Large intestine (tissue), 3 donors: ENCODE measurements at regions not wholly inside any gene's neighbourhood (a gene's known extent, or its start where the extent isn't known, plus 50 kb on each side); places are given as distances from the start of the nearest gene placed in this dataset.
"Not testable (repeated sequence)": the region's sequence is repeated elsewhere in the genome, so short reads cannot be mapped to it uniquely, and the experiment has no call there.

Experiments
- DNase-seq, 2 donors: peaks; one replicate each; pipeline versions ENCODE4 v3.0.0 to v3.0.0-alpha.2; 2013
- H3K27ac ChIP-seq: one replicate; pipeline ENCODE4 v1.5.1; 2013; ENCODE audit warnings: low read length
- H3K27me3 ChIP-seq: 2 replicates; pipeline ENCODE4 v1.6.1; 2013; ENCODE audit warnings: low read length; ENCODE audit not compliant: control insufficient read depth, insufficient read depth
- H3K36me3 ChIP-seq: 2 replicates; pipeline ENCODE4 v1.6.1; 2013; ENCODE audit warnings: low read length; ENCODE audit not compliant: control insufficient read depth, insufficient read depth
- H3K4me1 ChIP-seq: one replicate; pipeline ENCODE4 v1.6.1; 2013; ENCODE audit warnings: low read length; ENCODE audit not compliant: control insufficient read depth, insufficient read depth
- H3K4me3 ChIP-seq: one replicate; pipeline ENCODE4 v1.5.1; 2013; ENCODE audit warnings: low read length
- H3K9me3 ChIP-seq: one replicate; pipeline ENCODE4 v1.6.1; 2013; ENCODE audit warnings: mild to moderate bottlenecking, low read depth, low read length, moderate library complexity; ENCODE audit not compliant: control insufficient read depth
- WGBS: methylation state at CpG from one replicate; pipeline ENCODE4 v1.1.5; 2013; ENCODE audit warnings: low lambda C conversion rate; ENCODE audit not compliant: insufficient coverage; 5-methylcytosine and 5-hydroxymethylcytosine counted together

- no peaks in the 10 kb centered on the region for H3K36me3 ChIP-seq
- no peak overlapping the region for H3K4me3 ChIP-seq
- WGBS: 20% methylated on average over 1 of the region's 2 CpGs
- no peaks in the 10 kb centered on the region for H3K4me1 ChIP-seq
- H3K27ac ChIP-seq: no peak overlapping the region
- DNase-seq: no peak
- no peaks in the 10 kb centered on the region for H3K9me3 ChIP-seq
- no peaks in the 10 kb centered on the region for H3K27me3 ChIP-seq
Measured at GRCh38 chr9:19634881-19635280, 154.0 kb downstream of the SLC24A2 start.

- H3K4me1 ChIP-seq: no peaks in the 10 kb centered on the region
- H3K4me3 ChIP-seq: no peak overlapping the region
- H3K27me3 ChIP-seq: no peaks in the 10 kb centered on the region
- H3K36me3 ChIP-seq: no peaks in the 10 kb centered on the region
- no peak overlapping the region for H3K27ac ChIP-seq
- H3K9me3 ChIP-seq: no peaks in the 10 kb centered on the region
- WGBS: 80% methylated on average over 1 of the region's 3 CpGs
- no peak for DNase-seq
Measured at GRCh38 chr9:19631181-19631580, 157.7 kb downstream of the SLC24A2 start.

GRCh38 chr9:19630760-19631159 is 158.1 kb downstream of the SLC24A2 start:
- Histone ChIP-seq H3K36me3 (no peaks in the 10 kb centered on the region), H3K9me3 (no peaks in the 10 kb centered on the region), H3K27me3 (no peaks in the 10 kb centered on the region), H3K4me1 (no peaks in the 10 kb centered on the region), H3K27ac (no peak overlapping the region), H3K4me3 (no peak overlapping the region)
- no CpG with 5 or more reads among the region's 4 CpGs for WGBS
- DNase-seq: no peak

- Histone ChIP-seq H3K27me3 (no peaks in the 10 kb centered on the region), H3K36me3 (no peaks in the 10 kb centered on the region), H3K27ac (no peak overlapping the region), H3K9me3 (no peaks in the 10 kb centered on the region), H3K4me3 (no peak overlapping the region), H3K4me1 (no peaks in the 10 kb centered on the region)
- 38% methylated on average over 1 of the region's 3 CpGs for WGBS
- DNase-seq: no peak
Measured at GRCh38 chr9:19629488-19629887, 159.3 kb downstream of the SLC24A2 start.

- H3K36me3 ChIP-seq, DNase-seq, H3K4me1 ChIP-seq, H3K4me3 ChIP-seq, H3K27me3 ChIP-seq, H3K9me3 ChIP-seq, H3K27ac ChIP-seq: not testable (repeated sequence)
- WGBS: no CpG with 5 or more reads among the region's 1 CpG
Measured at GRCh38 chr9:19625426-19625825, 163.4 kb downstream of the SLC24A2 start.

- WGBS: no CpG with 5 or more reads among the region's 3 CpGs
- Histone ChIP-seq H3K36me3 (no peaks in the 10 kb centered on the region), H3K4me3 (no peak overlapping the region), H3K27me3 (no peaks in the 10 kb centered on the region), H3K9me3 (no peaks in the 10 kb centered on the region), H3K27ac (no peak overlapping the region), H3K4me1 (no peaks in the 10 kb centered on the region)
- DNase-seq: no peak
Measured at GRCh38 chr9:19624519-19624918, 164.3 kb downstream of the SLC24A2 start.

- WGBS: no CpG with 5 or more reads among the region's 4 CpGs
- Histone ChIP-seq H3K4me1 (no peaks in the 10 kb centered on the region), H3K27ac (no peak overlapping the region), H3K4me3 (no peak overlapping the region), H3K9me3 (no peaks in the 10 kb centered on the region), H3K36me3 (no peaks in the 10 kb centered on the region), H3K27me3 (no peaks in the 10 kb centered on the region)
- DNase-seq: no peak
Measured at GRCh38 chr9:19623941-19624340, 164.9 kb downstream of the SLC24A2 start.

- Histone ChIP-seq H3K36me3 (no peaks in the 10 kb centered on the region), H3K9me3 (no peaks in the 10 kb centered on the region), H3K27ac (no peak overlapping the region), H3K4me3 (no peak overlapping the region), H3K27me3 (no peaks in the 10 kb centered on the region), H3K4me1 (no peaks in the 10 kb centered on the region)
- DNase-seq: no peak
- no CpG with 5 or more reads among the region's 4 CpGs for WGBS
Measured at GRCh38 chr9:19620326-19620725, 168.5 kb downstream of the SLC24A2 start.

DNA sequence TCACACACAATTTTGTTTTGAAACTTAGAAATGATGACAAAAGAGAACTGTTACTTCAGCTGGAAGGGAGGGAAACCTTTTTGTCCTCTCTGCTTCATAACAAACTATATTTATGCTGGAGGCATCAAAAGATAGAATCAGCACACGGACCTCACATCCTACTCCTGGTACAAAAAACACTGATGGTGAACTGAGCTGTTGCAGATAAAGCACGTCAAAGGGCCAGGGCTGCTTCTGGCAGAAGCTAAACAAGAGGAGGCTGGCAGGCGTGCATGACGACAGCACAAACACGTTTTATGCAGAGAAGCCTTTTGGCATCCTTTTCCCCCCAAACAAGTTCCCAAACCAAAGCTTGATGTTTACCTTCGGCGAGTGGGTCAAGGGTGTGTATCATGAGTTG is 169.6 kb downstream of the SLC24A2 start:
- H3K9me3 ChIP-seq: no peaks in the 10 kb centered on the region
- H3K4me1 ChIP-seq: no peaks in the 10 kb centered on the region
- H3K27me3 ChIP-seq: no peaks in the 10 kb centered on the region
- DNase-seq: no peak
- no CpG with 5 or more reads among the region's 7 CpGs for WGBS
- no peak overlapping the region for H3K4me3 ChIP-seq
- H3K36me3 ChIP-seq: no peaks in the 10 kb centered on the region
- no peak overlapping the region for H3K27ac ChIP-seq

GRCh38 chr9:19618816-19619215 is 170.0 kb downstream of the SLC24A2 start:
- DNase-seq: no peak
- WGBS: 60% methylated on average over 1 of the region's 2 CpGs
- Histone ChIP-seq H3K27ac (no peak overlapping the region), H3K27me3 (no peaks in the 10 kb centered on the region), H3K9me3 (no peaks in the 10 kb centered on the region), H3K4me1 (no peaks in the 10 kb centered on the region), H3K36me3 (no peaks in the 10 kb centered on the region), H3K4me3 (no peak overlapping the region)

DNA sequence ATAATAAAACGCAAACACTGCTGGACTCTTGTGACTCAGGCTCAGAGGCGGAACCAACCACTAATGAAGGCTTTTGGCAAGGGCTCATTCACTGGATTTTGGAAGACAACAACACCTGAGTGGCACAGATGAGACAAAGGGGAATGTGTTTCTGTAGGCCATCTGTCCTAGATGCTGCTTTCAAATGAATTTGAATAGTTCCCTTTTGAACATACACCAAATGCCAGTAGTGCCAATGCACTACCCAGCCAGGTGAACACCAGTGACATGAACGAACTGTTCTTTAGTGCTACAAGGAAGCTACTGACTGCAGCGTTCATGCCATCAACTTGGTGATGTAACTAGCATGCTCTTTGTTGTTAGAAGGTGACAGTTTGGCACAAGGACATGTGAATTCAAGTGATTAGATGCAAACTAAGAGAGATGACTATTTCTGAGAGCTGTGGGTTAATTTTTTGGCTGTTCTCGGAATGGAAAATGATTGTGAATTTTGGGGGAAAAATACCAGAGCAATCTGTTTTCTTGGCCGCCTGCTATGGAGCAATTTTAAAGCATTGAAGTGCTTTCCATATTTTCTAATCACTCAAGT is 173.7 kb downstream of the SLC24A2 start:
- no CpG with 5 or more reads among the region's 6 CpGs for WGBS
- Histone ChIP-seq H3K27me3 (no peaks in the 10 kb centered on the region), H3K4me1 (no peaks in the 10 kb centered on the region), H3K27ac (no peak overlapping the region), H3K36me3 (no peaks in the 10 kb centered on the region), H3K4me3 (no peak overlapping the region), H3K9me3 (no peaks in the 10 kb centered on the region)
- no peak for DNase-seq
